ENCODE measurements at regions not wholly inside any gene's neighbourhood (a gene's known extent, or its start where the extent isn't known, plus 50 kb on each side); places are given as distances from the start of the nearest gene placed in this dataset.

- no peaks in the 10 kb centered on the region for H3K4me1 ChIP-seq
- ATAC-seq (ENCODE audit: low FRiP score in 2 of 2), result no peak
- WGBS, 2 donors, result 60 to 71% methylated on average over 2 of the region's 2 CpGs
- TF ChIP-seq CTCF (IDR thresholded peaks at IDR 0.05) (no peak), EP300 (IDR thresholded peaks at IDR 0.05) (no peak), POLR2AphosphoS5 (IDR thresholded peaks at IDR 0.05) (no peak), POLR2A (IDR thresholded peaks at IDR 0.05) (no peak)
- no peaks in the 10 kb centered on the region for H3K27me3 ChIP-seq
- no peaks in the 10 kb centered on the region for H3K9me3 ChIP-seq
- no peak overlapping the region for H3K4me3 ChIP-seq
- no peaks in the 10 kb centered on the region for H3K36me3 ChIP-seq
- no peak for DNase-seq
- H3K27ac ChIP-seq, result no peak overlapping the region
Observed at GRCh38 chr1:218058730-218059129, 226.4 kb upstream of the RRP15 start.

GRCh38 chr1:218064426-218064825 lies 220.7 kb upstream of the RRP15 start:
- 88 to 92% methylated on average over 5 of the region's 5 CpGs for WGBS, 2 donors
- no peak for ATAC-seq (ENCODE audit: low FRiP score in 2 of 2)

GRCh38 chr1:218066332-218066731 lies 218.8 kb upstream of the RRP15 start:
- H3K27ac ChIP-seq, result no peak overlapping the region
- no peak overlapping the region for H3K4me3 ChIP-seq
- no peaks in the 10 kb centered on the region for H3K27me3 ChIP-seq
- H3K4me1 ChIP-seq, result no peaks in the 10 kb centered on the region
- DNase-seq (no peak), ATAC-seq (ENCODE audit: low FRiP score in 2 of 2) (no peak)
- WGBS, 2 donors, result 76 to 79% methylated on average over 3 of the region's 3 CpGs
- H3K9me3 ChIP-seq, result no peaks in the 10 kb centered on the region
- TF ChIP-seq CTCF (IDR thresholded peaks at IDR 0.05) (no peak), POLR2A (IDR thresholded peaks at IDR 0.05) (no peak), EP300 (IDR thresholded peaks at IDR 0.05) (no peak), POLR2AphosphoS5 (IDR thresholded peaks at IDR 0.05) (no peak)
- H3K36me3 ChIP-seq, result no peaks in the 10 kb centered on the region

More at GRCh38 chr1:218064426-218064825, 220.7 kb upstream of the RRP15 start:
- Histone ChIP-seq H3K9me3 (no peaks in the 10 kb centered on the region), H3K27ac (no peak overlapping the region), H3K36me3 (no peaks in the 10 kb centered on the region), H3K27me3 (no peaks in the 10 kb centered on the region), H3K4me3 (no peak overlapping the region), H3K4me1 (no peaks in the 10 kb centered on the region)
- no peak for DNase-seq
- TF ChIP-seq CTCF (IDR thresholded peaks at IDR 0.05) (no peak), EP300 (IDR thresholded peaks at IDR 0.05) (no peak), POLR2AphosphoS5 (IDR thresholded peaks at IDR 0.05) (no peak), POLR2A (IDR thresholded peaks at IDR 0.05) (no peak)

- ATAC-seq (ENCODE audit: low FRiP score in 2 of 2) (no peak), DNase-seq (no peak)
- no peak overlapping the region for H3K27ac ChIP-seq
- no peaks in the 10 kb centered on the region for H3K9me3 ChIP-seq
- TF ChIP-seq CTCF (IDR thresholded peaks at IDR 0.05), result no peak
- no peaks in the 10 kb centered on the region for H3K27me3 ChIP-seq
- H3K36me3 ChIP-seq, result no peaks in the 10 kb centered on the region
- 63 to 65% methylated on average over 1 of the region's 1 CpG for WGBS, 2 donors
- no peaks in the 10 kb centered on the region for H3K4me1 ChIP-seq
- no peak overlapping the region for H3K4me3 ChIP-seq
Observed at GRCh38 chr1:218068241-218068640, 216.9 kb upstream of the RRP15 start.

- TF ChIP-seq EP300 (IDR thresholded peaks at IDR 0.05), result no peak
- no peak for TF ChIP-seq CTCF (IDR thresholded peaks at IDR 0.05)
- TF ChIP-seq POLR2A (IDR thresholded peaks at IDR 0.05), result no peak
- TF ChIP-seq POLR2AphosphoS5 (IDR thresholded peaks at IDR 0.05), result no peak
- Histone ChIP-seq H3K36me3 (no peaks in the 10 kb centered on the region), H3K27me3 (no peaks in the 10 kb centered on the region), H3K9me3 (no peaks in the 10 kb centered on the region), H3K4me3 (no peak overlapping the region), H3K4me1 (no peaks in the 10 kb centered on the region), H3K27ac (no peak overlapping the region)
- no peak for DNase-seq
- 26% methylated on average over 2 of the region's 2 CpGs for WGBS, 2 donors
- no peak for ATAC-seq (ENCODE audit: low FRiP score in 2 of 2)
Observed at GRCh38 chr1:218069180-218069579, 215.9 kb upstream of the RRP15 start.

Data from upper lobe of left lung (tissue), 6 donors.